ENCODE measurements at regions not wholly inside any gene's neighbourhood (a gene's known extent, or its start where the extent isn't known, plus 50 kb on each side); places are given as distances from the start of the nearest gene placed in this dataset.

- TF ChIP-seq SIN3A (IDR thresholded peaks at IDR 0.05; ENCODE audit: borderline replicate concordance, insufficient read depth, low read length) = no peak
These were observed 50.3 kb upstream of the CBFA2T3 start for GRCh38 chr16:89027281-89027680.

- TF ChIP-seq TAF1 (IDR thresholded peaks at IDR 0.05; ENCODE audit: borderline replicate concordance, insufficient read depth, low read length) (no peak), SIN3A (IDR thresholded peaks at IDR 0.05; ENCODE audit: borderline replicate concordance, insufficient read depth, low read length) (no peak), FOXP2 (optimal IDR thresholded peaks at IDR 0.05; ENCODE audit: borderline replicate concordance, extremely low read depth, extremely low read length, insufficient read depth) (no peak), POLR2AphosphoS5 (IDR thresholded peaks at IDR 0.05; ENCODE audit: low read depth, low read length) (no peak)
- TF ChIP-seq, protein P1, sequence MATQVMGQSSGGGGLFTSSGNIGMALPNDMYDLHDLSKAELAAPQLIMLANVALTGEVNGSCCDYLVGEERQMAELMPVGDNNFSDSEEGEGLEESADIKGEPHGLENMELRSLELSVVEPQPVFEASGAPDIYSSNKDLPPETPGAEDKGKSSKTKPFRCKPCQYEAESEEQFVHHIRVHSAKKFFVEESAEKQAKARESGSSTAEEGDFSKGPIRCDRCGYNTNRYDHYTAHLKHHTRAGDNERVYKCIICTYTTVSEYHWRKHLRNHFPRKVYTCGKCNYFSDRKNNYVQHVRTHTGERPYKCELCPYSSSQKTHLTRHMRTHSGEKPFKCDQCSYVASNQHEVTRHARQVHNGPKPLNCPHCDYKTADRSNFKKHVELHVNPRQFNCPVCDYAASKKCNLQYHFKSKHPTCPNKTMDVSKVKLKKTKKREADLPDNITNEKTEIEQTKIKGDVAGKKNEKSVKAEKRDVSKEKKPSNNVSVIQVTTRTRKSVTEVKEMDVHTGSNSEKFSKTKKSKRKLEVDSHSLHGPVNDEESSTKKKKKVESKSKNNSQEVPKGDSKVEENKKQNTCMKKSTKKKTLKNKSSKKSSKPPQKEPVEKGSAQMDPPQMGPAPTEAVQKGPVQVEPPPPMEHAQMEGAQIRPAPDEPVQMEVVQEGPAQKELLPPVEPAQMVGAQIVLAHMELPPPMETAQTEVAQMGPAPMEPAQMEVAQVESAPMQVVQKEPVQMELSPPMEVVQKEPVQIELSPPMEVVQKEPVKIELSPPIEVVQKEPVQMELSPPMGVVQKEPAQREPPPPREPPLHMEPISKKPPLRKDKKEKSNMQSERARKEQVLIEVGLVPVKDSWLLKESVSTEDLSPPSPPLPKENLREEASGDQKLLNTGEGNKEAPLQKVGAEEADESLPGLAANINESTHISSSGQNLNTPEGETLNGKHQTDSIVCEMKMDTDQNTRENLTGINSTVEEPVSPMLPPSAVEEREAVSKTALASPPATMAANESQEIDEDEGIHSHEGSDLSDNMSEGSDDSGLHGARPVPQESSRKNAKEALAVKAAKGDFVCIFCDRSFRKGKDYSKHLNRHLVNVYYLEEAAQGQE (IDR thresholded peaks at IDR 0.05; ENCODE audit: insufficient read depth in 1 of 2, low read depth in 2 of 2, low read length in 2 of 2) = no peak
These were observed 55.0 kb upstream of the CBFA2T3 start for GRCh38 chr16:89031715-89032659.

GRCh38 chr16:89033304-89033703 lies 56.3 kb upstream of the CBFA2T3 start:
- TF ChIP-seq SIN3A (IDR thresholded peaks at IDR 0.05; ENCODE audit: borderline replicate concordance, insufficient read depth, low read length) = no peak
- no peak for TF ChIP-seq POLR2AphosphoS5 (IDR thresholded peaks at IDR 0.05; ENCODE audit: low read depth, low read length)
- TF ChIP-seq, protein P1 (IDR thresholded peaks at IDR 0.05; ENCODE audit: insufficient read depth in 1 of 2, low read depth in 2 of 2, low read length in 2 of 2) = no peak
- TF ChIP-seq TAF1 (IDR thresholded peaks at IDR 0.05; ENCODE audit: borderline replicate concordance, insufficient read depth, low read length) = no peak
- TF ChIP-seq FOXP2 (optimal IDR thresholded peaks at IDR 0.05; ENCODE audit: borderline replicate concordance, extremely low read depth, extremely low read length, insufficient read depth) = no peak

DNA sequence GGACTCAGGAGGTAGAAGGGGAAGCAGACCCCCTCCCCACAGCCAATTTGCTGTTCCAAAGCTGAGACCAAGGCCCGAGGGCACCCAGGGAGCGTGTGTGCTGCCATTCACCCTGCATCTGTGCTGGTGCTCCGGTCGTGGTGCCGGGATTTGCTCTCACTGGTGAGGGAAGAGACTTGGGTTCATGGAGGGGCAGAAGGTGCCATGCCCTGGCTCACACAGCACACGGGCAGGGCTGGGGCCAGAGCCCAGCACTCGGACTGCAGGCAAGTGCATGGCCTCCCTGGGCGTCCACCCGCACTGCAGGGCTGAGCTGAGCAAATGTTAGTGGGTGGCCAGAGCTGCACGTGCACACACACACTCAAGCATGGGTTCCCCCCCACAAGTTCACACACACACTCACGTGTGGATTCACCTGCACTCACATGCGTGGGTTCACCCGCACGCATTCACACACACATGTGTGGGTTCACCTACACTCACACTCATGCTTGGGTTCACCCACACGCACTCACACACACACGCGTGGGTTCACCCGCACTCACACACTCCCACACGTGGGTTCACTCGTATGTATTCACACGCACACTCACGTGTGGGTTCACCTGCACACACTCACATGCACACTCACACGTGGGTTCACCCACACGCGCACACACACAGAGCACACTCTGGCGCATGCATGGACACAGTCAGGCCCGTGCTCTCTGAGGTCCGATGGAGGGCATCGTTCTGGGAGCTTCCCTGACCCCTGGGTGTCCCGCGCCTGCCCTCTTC lies 57.0 kb upstream of the CBFA2T3 start:
- TF ChIP-seq, protein P1 (IDR thresholded peaks at IDR 0.05; ENCODE audit: insufficient read depth in 1 of 2, low read depth in 2 of 2, low read length in 2 of 2) = no peak
- TF ChIP-seq FOXP2 (optimal IDR thresholded peaks at IDR 0.05; ENCODE audit: borderline replicate concordance, extremely low read depth, extremely low read length, insufficient read depth) (no peak), SIN3A (IDR thresholded peaks at IDR 0.05; ENCODE audit: borderline replicate concordance, insufficient read depth, low read length) (no peak), TAF1 (IDR thresholded peaks at IDR 0.05; ENCODE audit: borderline replicate concordance, insufficient read depth, low read length) (no peak), POLR2AphosphoS5 (IDR thresholded peaks at IDR 0.05; ENCODE audit: low read depth, low read length) (no peak)

- TF ChIP-seq FOXP2 (optimal IDR thresholded peaks at IDR 0.05; ENCODE audit: borderline replicate concordance, extremely low read depth, extremely low read length, insufficient read depth) (no peak), POLR2AphosphoS5 (IDR thresholded peaks at IDR 0.05; ENCODE audit: low read depth, low read length) (no peak), TAF1 (IDR thresholded peaks at IDR 0.05; ENCODE audit: borderline replicate concordance, insufficient read depth, low read length) (no peak), SIN3A (IDR thresholded peaks at IDR 0.05; ENCODE audit: borderline replicate concordance, insufficient read depth, low read length) (no peak)
- TF ChIP-seq, protein P1 (IDR thresholded peaks at IDR 0.05; ENCODE audit: insufficient read depth in 1 of 2, low read depth in 2 of 2, low read length in 2 of 2) = no peak
These were observed 57.6 kb upstream of the CBFA2T3 start for GRCh38 chr16:89034573-89034961.

All from PFSK-1 (cell line).